Liver (tissue), 3 donors: ENCODE measurements at regions not wholly inside any gene's neighbourhood (a gene's known extent, or its start where the extent isn't known, plus 50 kb on each side); places are given as distances from the start of the nearest gene placed in this dataset.

Experiments used
- CTCF ChIP-seq: fragments of 150-350 bp; IDR thresholded peaks from 2 replicates; pipeline ENCODE4 v1.5.1; 2017; ENCODE audit warnings: improper control_type of control experiment, low read depth, low read length; ENCODE audit not compliant: missing input control
- EGR1 ChIP-seq, 2 donors: IDR thresholded peaks; 2 replicates each; pipeline ENCODE4 v1.6.1; 2016 to 2018; ENCODE audit warnings: antibody characterized with exemption in 2 of 2, low read depth in 2 of 2
- GABPA ChIP-seq, 2 donors: IDR thresholded peaks in 1 of 2; conservative IDR thresholded peaks in 1 of 2; 2 replicates each; pipeline ENCODE4 v1.6.1; 2016; ENCODE audit warnings: antibody characterized with exemption in 2 of 2, mild to moderate bottlenecking in 1 of 2, moderate library complexity in 1 of 2
- HNF4A ChIP-seq, 2 donors: conservative IDR thresholded peaks; 2 replicates each; pipeline ENCODE4 v1.6.1; 2016; ENCODE audit warnings: antibody characterized with exemption in 2 of 2, mild to moderate bottlenecking in 2 of 2
- MAX ChIP-seq: IDR thresholded peaks from 2 replicates; pipeline ENCODE4 v1.6.1; 2016; ENCODE audit warnings: antibody characterized with exemption
- RAD21 ChIP-seq, 2 donors: IDR thresholded peaks; 2 replicates each; pipeline ENCODE4 v1.6.1; 2016; ENCODE audit warnings: antibody characterized with exemption in 2 of 2, mild to moderate bottlenecking in 2 of 2
- REST ChIP-seq: IDR thresholded peaks from 2 replicates; pipeline ENCODE4 v1.6.1; 2016; ENCODE audit warnings: antibody characterized with exemption, mild to moderate bottlenecking
- RXRA ChIP-seq, 2 donors: IDR thresholded peaks; 2 replicates each; pipeline ENCODE4 v1.6.1; 2017 to 2018; ENCODE audit warnings: antibody characterized with exemption in 2 of 2, mild to moderate bottlenecking in 1 of 2
- TAF1 ChIP-seq: conservative IDR thresholded peaks from 2 replicates; pipeline ENCODE4 v1.6.1; 2016; ENCODE audit warnings: antibody characterized with exemption, mild to moderate bottlenecking
- YY1 ChIP-seq: IDR thresholded peaks from 2 replicates; pipeline ENCODE4 v1.6.1; 2016; ENCODE audit warnings: antibody characterized with exemption, mild to moderate bottlenecking
- donor health status: healthy.
- donor health status: healthy.

GRCh38 chr12:59020073-59020946 lies 100.0 kb upstream of the LRIG3 start:
- no peak for TF ChIP-seq CTCF
- TF ChIP-seq RAD21 (IDR thresholded peaks at IDR 0.05), result no peak
- no peak for TF ChIP-seq MAX
- TF ChIP-seq GABPA (IDR thresholded peaks at IDR 0.05 in 1 of 2, conservative IDR thresholded peaks at IDR 0.05 in 1 of 2), result no peak
- no peak for TF ChIP-seq HNF4A (conservative IDR thresholded peaks at IDR 0.05)
- TF ChIP-seq YY1, result no peak
- no peak for TF ChIP-seq RXRA (IDR thresholded peaks at IDR 0.05)
- TF ChIP-seq REST, result no peak
- no peak for TF ChIP-seq EGR1 (IDR thresholded peaks at IDR 0.05; ENCODE audit: low read depth in 2 of 2)
- no peak for TF ChIP-seq TAF1
